ENCODE measurements at regions not wholly inside any gene's neighbourhood (a gene's known extent, or its start where the extent isn't known, plus 50 kb on each side); places are given as distances from the start of the nearest gene placed in this dataset.

DNA sequence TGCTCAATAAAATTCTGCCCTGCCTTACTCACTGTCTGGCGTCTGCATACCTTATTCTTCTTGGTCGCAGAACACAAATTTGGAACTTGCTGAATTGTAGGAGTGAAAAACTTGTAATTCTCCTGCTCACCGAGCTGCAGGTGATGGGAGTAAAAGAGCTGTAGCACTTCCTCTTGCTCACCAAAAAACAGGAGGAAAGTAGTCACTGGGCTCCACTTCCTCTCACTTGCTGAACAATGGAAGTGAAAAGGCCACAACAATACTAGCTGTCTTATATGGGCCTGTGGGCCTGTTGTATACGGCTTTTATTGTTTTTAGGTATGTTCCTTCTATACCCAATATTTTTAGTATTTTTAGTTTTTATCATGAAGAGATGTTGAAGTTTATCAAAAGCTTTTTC, 978.7 kb downstream of the SLITRK5 start:
- TF ChIP-seq EZH2 (IDR thresholded peaks at IDR 0.05; ENCODE audit: borderline replicate concordance): no peak
- TF ChIP-seq, protein P1, sequence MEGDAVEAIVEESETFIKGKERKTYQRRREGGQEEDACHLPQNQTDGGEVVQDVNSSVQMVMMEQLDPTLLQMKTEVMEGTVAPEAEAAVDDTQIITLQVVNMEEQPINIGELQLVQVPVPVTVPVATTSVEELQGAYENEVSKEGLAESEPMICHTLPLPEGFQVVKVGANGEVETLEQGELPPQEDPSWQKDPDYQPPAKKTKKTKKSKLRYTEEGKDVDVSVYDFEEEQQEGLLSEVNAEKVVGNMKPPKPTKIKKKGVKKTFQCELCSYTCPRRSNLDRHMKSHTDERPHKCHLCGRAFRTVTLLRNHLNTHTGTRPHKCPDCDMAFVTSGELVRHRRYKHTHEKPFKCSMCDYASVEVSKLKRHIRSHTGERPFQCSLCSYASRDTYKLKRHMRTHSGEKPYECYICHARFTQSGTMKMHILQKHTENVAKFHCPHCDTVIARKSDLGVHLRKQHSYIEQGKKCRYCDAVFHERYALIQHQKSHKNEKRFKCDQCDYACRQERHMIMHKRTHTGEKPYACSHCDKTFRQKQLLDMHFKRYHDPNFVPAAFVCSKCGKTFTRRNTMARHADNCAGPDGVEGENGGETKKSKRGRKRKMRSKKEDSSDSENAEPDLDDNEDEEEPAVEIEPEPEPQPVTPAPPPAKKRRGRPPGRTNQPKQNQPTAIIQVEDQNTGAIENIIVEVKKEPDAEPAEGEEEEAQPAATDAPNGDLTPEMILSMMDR (IDR thresholded peaks at IDR 0.05; ENCODE audit: poor library complexity): no peak
